ENCODE measurements at regions not wholly inside any gene's neighbourhood (a gene's known extent, or its start where the extent isn't known, plus 50 kb on each side); places are given as distances from the start of the nearest gene placed in this dataset.

GRCh38 chr21:15506086-15506485 is 223.7 kb upstream of the USP25 start:
- TF ChIP-seq POLR2A (IDR thresholded peaks at IDR 0.05; ENCODE audit: low read depth, low read length) (no peak), MAZ (IDR thresholded peaks at IDR 0.05; ENCODE audit: borderline replicate concordance, low read depth, low read length) (no peak), CEBPB (IDR thresholded peaks at IDR 0.05; ENCODE audit: low read depth, low read length) (no peak), CTCF (conservative IDR thresholded peaks at IDR 0.05; ENCODE audit: low read depth, low read length) (no peak), RFX5 (IDR thresholded peaks at IDR 0.05; ENCODE audit: low read depth, low read length) (no peak)

Measured in IMR-90 (cell line).